ENCODE measurements at regions not wholly inside any gene's neighbourhood (a gene's known extent, or its start where the extent isn't known, plus 50 kb on each side); places are given as distances from the start of the nearest gene placed in this dataset.

DNA sequence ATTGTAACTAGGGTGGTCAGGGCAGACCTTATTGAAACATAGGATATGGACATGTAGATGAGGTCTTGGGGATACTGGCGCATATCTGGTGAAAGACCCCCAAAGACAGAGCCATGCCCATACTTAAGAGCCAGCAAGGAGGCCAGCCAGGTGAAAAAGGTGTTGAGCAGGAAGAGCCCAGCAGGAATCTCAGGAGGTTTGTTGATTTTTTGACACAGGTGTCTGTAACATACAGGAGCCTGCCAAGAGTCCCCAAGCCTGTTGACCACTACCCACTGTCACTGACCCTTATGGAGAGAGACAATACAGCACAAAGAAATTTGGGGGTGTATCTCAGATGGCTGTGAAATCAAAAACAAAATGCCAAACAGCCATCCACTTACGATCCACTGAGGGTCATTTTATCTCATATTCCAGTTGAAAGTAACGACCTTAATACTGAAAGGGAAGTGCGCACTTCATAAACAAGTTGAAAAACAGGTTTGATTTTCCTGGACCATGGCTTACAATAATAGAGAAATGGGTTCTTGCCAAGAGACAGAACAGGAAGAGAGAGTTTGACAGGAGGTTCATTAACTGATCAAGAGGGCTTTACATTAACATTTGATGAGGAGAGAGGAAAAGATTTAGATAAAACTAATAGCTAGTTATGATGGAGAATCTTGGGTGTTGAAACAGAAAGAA lies 163.6 kb downstream of the GLUL start:
- ChIA-PET CTCF (ENCODE audit: low intra/inter-chr PET ratio) (no interaction called here), POLR2A (interaction anchor here (0.6 to 1.3 kb wide), 3 partner anchors 11 to 161 kb away, joined by 3 to 4 read pairs (median 4); no protein-coding TSS in a partner anchor)
- peaks cover 0 to 5% of the 10 kb centered on the region in 2 experiments; a peak in 3 of 5 replicates for H3K4me1 ChIP-seq (replicated peaks in 1 of 2; ENCODE audit: control insufficient read depth in 2 of 2, insufficient read depth in 2 of 2, low read length in 2 of 2)
- no peak overlapping the region for H3K27ac ChIP-seq (ENCODE audit: extremely low read depth, low read depth, low read length)
- H3K79me2 ChIP-seq (ENCODE audit: control insufficient read depth, insufficient read depth, low read length) = no peaks in the 10 kb centered on the region
- no peak overlapping the region for H2AFZ ChIP-seq (ENCODE audit: low read depth, low read length)
- BruUV-seq (replicated peaks) = no TSS peak
- in situ Hi-C loops (cut with MboI) = no loop called here
- no peaks in the 10 kb centered on the region for H3K36me3 ChIP-seq (ENCODE audit: control insufficient read depth, insufficient read depth, low read length)
- 51% methylated on average over 4 of the region's 4 CpGs for WGBS (ENCODE audit: insufficient coverage, low coverage, missing lambda C conversion rate)
- H3K4me3 ChIP-seq = no peak overlapping the region
- DNase-seq (ENCODE audit: extremely low read depth in 1 of 4, low spot score in 3 of 4) (no peak), ATAC-seq (no peak), FAIRE-seq (no peak)
- no peak overlapping the region for H3K9ac ChIP-seq (ENCODE audit: insufficient read depth in 1 of 2, low read depth in 2 of 2, low read length in 2 of 2)
- TF ChIP-seq CBX5 (IDR thresholded peaks at IDR 0.05; ENCODE audit: borderline replicate concordance, low read depth) = no peak
- TF ChIP-seq ZNF280B (CRISPR knock-in tag; IDR thresholded peaks at IDR 0.05) = no peak
- TF ChIP-seq MEIS2 (IDR thresholded peaks at IDR 0.05; ENCODE audit: partially characterized antibody) = no peak
- TF ChIP-seq ZFX (CRISPR knock-in tag; IDR thresholded peaks at IDR 0.05) = no peak
- no peak for TF ChIP-seq CEBPB (tag; IDR thresholded peaks at IDR 0.05)
- no peak for TF ChIP-seq PYGO2 (tag; IDR thresholded peaks at IDR 0.05)
- no peak for TF ChIP-seq SREBF2 (CRISPR knock-in tag; IDR thresholded peaks at IDR 0.05)
- TF ChIP-seq, protein P1, sequence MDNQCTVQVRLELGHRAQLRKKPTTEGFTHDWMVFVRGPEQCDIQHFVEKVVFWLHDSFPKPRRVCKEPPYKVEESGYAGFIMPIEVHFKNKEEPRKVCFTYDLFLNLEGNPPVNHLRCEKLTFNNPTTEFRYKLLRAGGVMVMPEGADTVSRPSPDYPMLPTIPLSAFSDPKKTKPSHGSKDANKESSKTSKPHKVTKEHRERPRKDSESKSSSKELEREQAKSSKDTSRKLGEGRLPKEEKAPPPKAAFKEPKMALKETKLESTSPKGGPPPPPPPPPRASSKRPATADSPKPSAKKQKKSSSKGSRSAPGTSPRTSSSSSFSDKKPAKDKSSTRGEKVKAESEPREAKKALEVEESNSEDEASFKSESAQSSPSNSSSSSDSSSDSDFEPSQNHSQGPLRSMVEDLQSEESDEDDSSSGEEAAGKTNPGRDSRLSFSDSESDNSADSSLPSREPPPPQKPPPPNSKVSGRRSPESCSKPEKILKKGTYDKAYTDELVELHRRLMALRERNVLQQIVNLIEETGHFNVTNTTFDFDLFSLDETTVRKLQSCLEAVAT (IDR thresholded peaks at IDR 0.05) = no peak
- no peak for TF ChIP-seq NFXL1 (CRISPR knock-in tag; IDR thresholded peaks at IDR 0.05)
- TF ChIP-seq SNRNP70 (optimal IDR thresholded peaks at IDR 0.05; ENCODE audit: low read depth, low read length) = no peak
- no peak for TF ChIP-seq SLC30A9 (CRISPR knock-in tag; IDR thresholded peaks at IDR 0.05)
- TF ChIP-seq SRF (CRISPR knock-in tag; IDR thresholded peaks at IDR 0.05) = no peak
- no peak for TF ChIP-seq TBP (optimal IDR thresholded peaks at IDR 0.05; ENCODE audit: low read depth, low read length)
- TF ChIP-seq MCM3 (IDR thresholded peaks at IDR 0.05) = no peak
- no peak for TF ChIP-seq MTA2 (IDR thresholded peaks at IDR 0.05; ENCODE audit: low read depth)
- no peak for TF ChIP-seq KLF10 (CRISPR knock-in tag; IDR thresholded peaks at IDR 0.05)
- TF ChIP-seq, protein P2, sequence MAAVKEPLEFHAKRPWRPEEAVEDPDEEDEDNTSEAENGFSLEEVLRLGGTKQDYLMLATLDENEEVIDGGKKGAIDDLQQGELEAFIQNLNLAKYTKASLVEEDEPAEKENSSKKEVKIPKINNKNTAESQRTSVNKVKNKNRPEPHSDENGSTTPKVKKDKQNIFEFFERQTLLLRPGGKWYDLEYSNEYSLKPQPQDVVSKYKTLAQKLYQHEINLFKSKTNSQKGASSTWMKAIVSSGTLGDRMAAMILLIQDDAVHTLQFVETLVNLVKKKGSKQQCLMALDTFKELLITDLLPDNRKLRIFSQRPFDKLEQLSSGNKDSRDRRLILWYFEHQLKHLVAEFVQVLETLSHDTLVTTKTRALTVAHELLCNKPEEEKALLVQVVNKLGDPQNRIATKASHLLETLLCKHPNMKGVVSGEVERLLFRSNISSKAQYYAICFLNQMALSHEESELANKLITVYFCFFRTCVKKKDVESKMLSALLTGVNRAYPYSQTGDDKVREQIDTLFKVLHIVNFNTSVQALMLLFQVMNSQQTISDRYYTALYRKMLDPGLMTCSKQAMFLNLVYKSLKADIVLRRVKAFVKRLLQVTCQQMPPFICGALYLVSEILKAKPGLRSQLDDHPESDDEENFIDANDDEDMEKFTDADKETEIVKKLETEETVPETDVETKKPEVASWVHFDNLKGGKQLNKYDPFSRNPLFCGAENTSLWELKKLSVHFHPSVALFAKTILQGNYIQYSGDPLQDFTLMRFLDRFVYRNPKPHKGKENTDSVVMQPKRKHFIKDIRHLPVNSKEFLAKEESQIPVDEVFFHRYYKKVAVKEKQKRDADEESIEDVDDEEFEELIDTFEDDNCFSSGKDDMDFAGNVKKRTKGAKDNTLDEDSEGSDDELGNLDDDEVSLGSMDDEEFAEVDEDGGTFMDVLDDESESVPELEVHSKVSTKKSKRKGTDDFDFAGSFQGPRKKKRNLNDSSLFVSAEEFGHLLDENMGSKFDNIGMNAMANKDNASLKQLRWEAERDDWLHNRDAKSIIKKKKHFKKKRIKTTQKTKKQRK (IDR thresholded peaks at IDR 0.05; ENCODE audit: borderline replicate concordance, low read depth, low read length) = no peak
- TF ChIP-seq HDAC6 (IDR thresholded peaks at IDR 0.05; ENCODE audit: low read depth, low read length) = no peak
- no peaks in the 10 kb centered on the region for H4K20me1 ChIP-seq (replicated peaks; ENCODE audit: control insufficient read depth, insufficient read depth, low read length)
- intact Hi-C loops (cut with micrococcal nuclease) = no loop called here
- H3K9me3 ChIP-seq (replicated peaks; ENCODE audit: control insufficient read depth, insufficient read depth, low read depth, low read length) = no peaks in the 10 kb centered on the region
- H3K4me2 ChIP-seq (ENCODE audit: insufficient read depth, low read length) = no peak overlapping the region
- no peaks in the 10 kb centered on the region for H3K9me1 ChIP-seq (ENCODE audit: control insufficient read depth, insufficient read depth, low read length)
- no peaks in the 10 kb centered on the region for H3K27me3 ChIP-seq (ENCODE audit: control insufficient read depth in 2 of 2, insufficient read depth in 2 of 2, low read length in 2 of 2)

Measured in K562 (cell line).